Liver (tissue), 8 donors: ENCODE measurements at regions not wholly inside any gene's neighbourhood (a gene's known extent, or its start where the extent isn't known, plus 50 kb on each side); places are given as distances from the start of the nearest gene placed in this dataset.

Experiments used
- DNase-seq: peaks from one replicate; pipeline ENCODE4 v3.0.0-alpha.2; 2017; ENCODE audit warnings: low spot score
- H3K27ac ChIP-seq, 2 donors: one replicate each; pipeline ENCODE4 v1.7.0; 2013; ENCODE audit warnings: inconsistent platforms in 2 of 2, low read length in 2 of 2, control low read depth in 1 of 2, low read depth in 1 of 2, mild to moderate bottlenecking in 1 of 2
- H3K27me3 ChIP-seq, 4 donors: one replicate each; pipeline versions ENCODE4 v1.6.1 to v1.7.0; 2013; ENCODE audit warnings: low read length in 3 of 4, inconsistent platforms in 1 of 4, mild to moderate bottlenecking in 1 of 4, moderate library complexity in 1 of 4; ENCODE audit not compliant: control insufficient read depth in 4 of 4, insufficient read depth in 4 of 4
- H3K36me3 ChIP-seq, 4 donors: one replicate each; pipeline versions ENCODE4 v1.6.1 to v1.7.0; 2013; ENCODE audit warnings: low read length in 3 of 4, mild to moderate bottlenecking in 3 of 4, low read depth in 1 of 4, moderate library complexity in 1 of 4; ENCODE audit not compliant: control insufficient read depth in 4 of 4, insufficient read depth in 3 of 4
- H3K4me1 ChIP-seq, 4 donors: one replicate each; pipeline versions ENCODE4 v1.6.1 to v1.7.0; 2013; ENCODE audit warnings: low read length in 3 of 4, mild to moderate bottlenecking in 3 of 4, moderate library complexity in 1 of 4; ENCODE audit not compliant: control insufficient read depth in 4 of 4, insufficient read depth in 4 of 4
- H3K4me3 ChIP-seq, 3 donors: one replicate each; pipeline versions ENCODE4 v1.6.1 to v1.7.0; 2013; ENCODE audit warnings: low read length in 3 of 3, control low read depth in 1 of 3, low read depth in 1 of 3, mild to moderate bottlenecking in 1 of 3
- H3K9ac ChIP-seq, 2 donors: one replicate each; pipeline ENCODE4 v1.7.0; 2013; ENCODE audit warnings: low read length in 2 of 2, mild to moderate bottlenecking in 2 of 2, moderate library complexity in 2 of 2, control low read depth in 1 of 2, low read depth in 1 of 2
- H3K9me3 ChIP-seq, 4 donors: one replicate each; pipeline versions ENCODE4 v1.6.1 to v1.7.0; 2013; ENCODE audit warnings: low read length in 3 of 4; ENCODE audit not compliant: control insufficient read depth in 4 of 4
- EGR1 ChIP-seq, 2 donors: IDR thresholded peaks; 2 replicates each; pipeline ENCODE4 v1.6.1; 2016 to 2018; ENCODE audit warnings: antibody characterized with exemption in 2 of 2, low read depth in 2 of 2
- FOXA1 ChIP-seq: IDR thresholded peaks from 2 replicates; pipeline ENCODE4 v1.6.1; 2016; ENCODE audit warnings: antibody characterized with exemption
- FOXA2 ChIP-seq: IDR thresholded peaks from 2 replicates; pipeline ENCODE4 v1.6.1; 2016; ENCODE audit warnings: antibody characterized with exemption
- GABPA ChIP-seq, 2 donors: IDR thresholded peaks in 1 of 2; conservative IDR thresholded peaks in 1 of 2; 2 replicates each; pipeline ENCODE4 v1.6.1; 2016; ENCODE audit warnings: antibody characterized with exemption in 2 of 2, mild to moderate bottlenecking in 1 of 2, moderate library complexity in 1 of 2
- HNF4A ChIP-seq, 2 donors: conservative IDR thresholded peaks; 2 replicates each; pipeline ENCODE4 v1.6.1; 2016; ENCODE audit warnings: antibody characterized with exemption in 2 of 2, mild to moderate bottlenecking in 2 of 2
- HNF4G ChIP-seq: IDR thresholded peaks from 2 replicates; pipeline ENCODE4 v1.6.1; 2016; ENCODE audit warnings: antibody characterized with exemption
- JUND ChIP-seq, 2 donors: IDR thresholded peaks; 2 replicates each; pipeline ENCODE4 v1.6.1; 2016; ENCODE audit warnings: antibody characterized with exemption in 2 of 2
- NR2F2 ChIP-seq: IDR thresholded peaks from 2 replicates; pipeline ENCODE4 v1.6.1; 2016; ENCODE audit warnings: antibody characterized with exemption
- RAD21 ChIP-seq, 2 donors: IDR thresholded peaks; 2 replicates each; pipeline ENCODE4 v1.6.1; 2016; ENCODE audit warnings: antibody characterized with exemption in 2 of 2, mild to moderate bottlenecking in 2 of 2
- SP1 ChIP-seq: IDR thresholded peaks from 2 replicates; pipeline ENCODE4 v1.6.1; 2018; ENCODE audit warnings: antibody characterized with exemption, mild to moderate bottlenecking
- TAF1 ChIP-seq: conservative IDR thresholded peaks from 2 replicates; pipeline ENCODE4 v1.6.1; 2016; ENCODE audit warnings: antibody characterized with exemption, mild to moderate bottlenecking
- YY1 ChIP-seq: IDR thresholded peaks from 2 replicates; pipeline ENCODE4 v1.6.1; 2016; ENCODE audit warnings: antibody characterized with exemption, mild to moderate bottlenecking
- WGBS: extraction: QIAGEN DNeasy Blood & Tissue Kit; methylation state at CpG from one replicate; pipeline ENCODE4 v1.1.7; 2013; 5-methylcytosine and 5-hydroxymethylcytosine counted together
- TF ChIP-seq, protein P1 (sequence below): IDR thresholded peaks from 2 replicates; pipeline ENCODE4 v1.6.1; 2016; ENCODE audit warnings: antibody characterized with exemption
- TF ChIP-seq, protein P2 (sequence below): IDR thresholded peaks from 2 replicates; pipeline ENCODE4 v1.6.1; 2016; ENCODE audit warnings: antibody characterized with exemption, mild to moderate bottlenecking
- TF ChIP-seq, protein P3 (sequence below): fragments of 150-350 bp; IDR thresholded peaks from 2 replicates; pipeline ENCODE4 v1.5.1; 2017; ENCODE audit warnings: improper control_type of control experiment, low read depth, low read length; ENCODE audit not compliant: missing input control
- TF ChIP-seq, protein P4 (sequence below): IDR thresholded peaks from 2 replicates; pipeline ENCODE4 v1.6.1; 2016; ENCODE audit warnings: antibody characterized with exemption
- TF ChIP-seq, protein P5 (sequence below): IDR thresholded peaks from 2 replicates; pipeline ENCODE4 v1.6.1; 2016; ENCODE audit warnings: antibody characterized with exemption
- donor health status: healthy.
- donor health status: healthy.
- donor health status: healthy.
- donor health status: healthy.
- donor health status: healthy.

DNA sequence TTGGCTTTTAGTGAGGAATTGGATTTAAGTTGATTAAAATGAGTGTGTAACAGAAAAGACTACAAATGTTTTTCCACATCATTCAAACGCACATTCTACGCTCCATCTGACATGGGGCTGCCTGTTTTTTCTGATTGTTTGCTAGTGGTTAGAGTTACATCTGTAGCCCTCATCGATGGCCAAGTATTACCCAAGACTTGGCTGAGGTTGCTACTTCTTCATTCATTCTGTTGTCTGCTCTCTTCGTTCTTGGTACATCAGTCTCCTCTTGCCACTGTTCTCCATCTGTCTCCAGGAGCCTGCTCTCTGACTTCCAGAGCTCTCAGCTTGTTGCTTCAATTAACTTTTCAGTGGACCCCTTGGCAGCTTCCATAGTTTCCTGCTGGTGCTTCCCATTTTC is 1844.6 kb upstream of the TENM3 start:
- WGBS = 72% methylated on average over 4 of the region's 4 CpGs
- H3K9ac ChIP-seq = no peak overlapping the region
- DNase-seq = no peak
- H3K4me1 ChIP-seq = no peaks in the 10 kb centered on the region
- H3K36me3 ChIP-seq = no peaks in the 10 kb centered on the region
- no peak for TF ChIP-seq SP1
- TF ChIP-seq, protein P1, sequence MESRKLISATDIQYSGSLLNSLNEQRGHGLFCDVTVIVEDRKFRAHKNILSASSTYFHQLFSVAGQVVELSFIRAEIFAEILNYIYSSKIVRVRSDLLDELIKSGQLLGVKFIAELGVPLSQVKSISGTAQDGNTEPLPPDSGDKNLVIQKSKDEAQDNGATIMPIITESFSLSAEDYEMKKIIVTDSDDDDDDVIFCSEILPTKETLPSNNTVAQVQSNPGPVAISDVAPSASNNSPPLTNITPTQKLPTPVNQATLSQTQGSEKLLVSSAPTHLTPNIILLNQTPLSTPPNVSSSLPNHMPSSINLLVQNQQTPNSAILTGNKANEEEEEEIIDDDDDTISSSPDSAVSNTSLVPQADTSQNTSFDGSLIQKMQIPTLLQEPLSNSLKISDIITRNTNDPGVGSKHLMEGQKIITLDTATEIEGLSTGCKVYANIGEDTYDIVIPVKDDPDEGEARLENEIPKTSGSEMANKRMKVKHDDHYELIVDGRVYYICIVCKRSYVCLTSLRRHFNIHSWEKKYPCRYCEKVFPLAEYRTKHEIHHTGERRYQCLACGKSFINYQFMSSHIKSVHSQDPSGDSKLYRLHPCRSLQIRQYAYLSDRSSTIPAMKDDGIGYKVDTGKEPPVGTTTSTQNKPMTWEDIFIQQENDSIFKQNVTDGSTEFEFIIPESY = no peak
- TF ChIP-seq FOXA1 = no peak
- no peak for TF ChIP-seq GABPA (IDR thresholded peaks at IDR 0.05 in 1 of 2, conservative IDR thresholded peaks at IDR 0.05 in 1 of 2)
- TF ChIP-seq FOXA2 = no peak
- TF ChIP-seq, protein P2, sequence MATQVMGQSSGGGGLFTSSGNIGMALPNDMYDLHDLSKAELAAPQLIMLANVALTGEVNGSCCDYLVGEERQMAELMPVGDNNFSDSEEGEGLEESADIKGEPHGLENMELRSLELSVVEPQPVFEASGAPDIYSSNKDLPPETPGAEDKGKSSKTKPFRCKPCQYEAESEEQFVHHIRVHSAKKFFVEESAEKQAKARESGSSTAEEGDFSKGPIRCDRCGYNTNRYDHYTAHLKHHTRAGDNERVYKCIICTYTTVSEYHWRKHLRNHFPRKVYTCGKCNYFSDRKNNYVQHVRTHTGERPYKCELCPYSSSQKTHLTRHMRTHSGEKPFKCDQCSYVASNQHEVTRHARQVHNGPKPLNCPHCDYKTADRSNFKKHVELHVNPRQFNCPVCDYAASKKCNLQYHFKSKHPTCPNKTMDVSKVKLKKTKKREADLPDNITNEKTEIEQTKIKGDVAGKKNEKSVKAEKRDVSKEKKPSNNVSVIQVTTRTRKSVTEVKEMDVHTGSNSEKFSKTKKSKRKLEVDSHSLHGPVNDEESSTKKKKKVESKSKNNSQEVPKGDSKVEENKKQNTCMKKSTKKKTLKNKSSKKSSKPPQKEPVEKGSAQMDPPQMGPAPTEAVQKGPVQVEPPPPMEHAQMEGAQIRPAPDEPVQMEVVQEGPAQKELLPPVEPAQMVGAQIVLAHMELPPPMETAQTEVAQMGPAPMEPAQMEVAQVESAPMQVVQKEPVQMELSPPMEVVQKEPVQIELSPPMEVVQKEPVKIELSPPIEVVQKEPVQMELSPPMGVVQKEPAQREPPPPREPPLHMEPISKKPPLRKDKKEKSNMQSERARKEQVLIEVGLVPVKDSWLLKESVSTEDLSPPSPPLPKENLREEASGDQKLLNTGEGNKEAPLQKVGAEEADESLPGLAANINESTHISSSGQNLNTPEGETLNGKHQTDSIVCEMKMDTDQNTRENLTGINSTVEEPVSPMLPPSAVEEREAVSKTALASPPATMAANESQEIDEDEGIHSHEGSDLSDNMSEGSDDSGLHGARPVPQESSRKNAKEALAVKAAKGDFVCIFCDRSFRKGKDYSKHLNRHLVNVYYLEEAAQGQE = no peak
- TF ChIP-seq HNF4A (conservative IDR thresholded peaks at IDR 0.05) = no peak
- no peak for TF ChIP-seq EGR1 (IDR thresholded peaks at IDR 0.05; ENCODE audit: low read depth in 2 of 2)
- TF ChIP-seq NR2F2 = no peak
- TF ChIP-seq, protein P3, sequence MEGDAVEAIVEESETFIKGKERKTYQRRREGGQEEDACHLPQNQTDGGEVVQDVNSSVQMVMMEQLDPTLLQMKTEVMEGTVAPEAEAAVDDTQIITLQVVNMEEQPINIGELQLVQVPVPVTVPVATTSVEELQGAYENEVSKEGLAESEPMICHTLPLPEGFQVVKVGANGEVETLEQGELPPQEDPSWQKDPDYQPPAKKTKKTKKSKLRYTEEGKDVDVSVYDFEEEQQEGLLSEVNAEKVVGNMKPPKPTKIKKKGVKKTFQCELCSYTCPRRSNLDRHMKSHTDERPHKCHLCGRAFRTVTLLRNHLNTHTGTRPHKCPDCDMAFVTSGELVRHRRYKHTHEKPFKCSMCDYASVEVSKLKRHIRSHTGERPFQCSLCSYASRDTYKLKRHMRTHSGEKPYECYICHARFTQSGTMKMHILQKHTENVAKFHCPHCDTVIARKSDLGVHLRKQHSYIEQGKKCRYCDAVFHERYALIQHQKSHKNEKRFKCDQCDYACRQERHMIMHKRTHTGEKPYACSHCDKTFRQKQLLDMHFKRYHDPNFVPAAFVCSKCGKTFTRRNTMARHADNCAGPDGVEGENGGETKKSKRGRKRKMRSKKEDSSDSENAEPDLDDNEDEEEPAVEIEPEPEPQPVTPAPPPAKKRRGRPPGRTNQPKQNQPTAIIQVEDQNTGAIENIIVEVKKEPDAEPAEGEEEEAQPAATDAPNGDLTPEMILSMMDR = no peak
- TF ChIP-seq HNF4G = no peak
- no peak for TF ChIP-seq YY1
- TF ChIP-seq, protein P4, sequence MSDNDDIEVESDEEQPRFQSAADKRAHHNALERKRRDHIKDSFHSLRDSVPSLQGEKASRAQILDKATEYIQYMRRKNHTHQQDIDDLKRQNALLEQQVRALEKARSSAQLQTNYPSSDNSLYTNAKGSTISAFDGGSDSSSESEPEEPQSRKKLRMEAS = no peak
- TF ChIP-seq, protein P5, sequence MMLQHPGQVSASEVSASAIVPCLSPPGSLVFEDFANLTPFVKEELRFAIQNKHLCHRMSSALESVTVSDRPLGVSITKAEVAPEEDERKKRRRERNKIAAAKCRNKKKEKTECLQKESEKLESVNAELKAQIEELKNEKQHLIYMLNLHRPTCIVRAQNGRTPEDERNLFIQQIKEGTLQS = no peak
- no peak for TF ChIP-seq RAD21 (IDR thresholded peaks at IDR 0.05)
- H3K9me3 ChIP-seq = no peaks in the 10 kb centered on the region
- no peak overlapping the region for H3K4me3 ChIP-seq
- no peak overlapping the region for H3K27ac ChIP-seq
- H3K27me3 ChIP-seq = no peaks in the 10 kb centered on the region

DNA sequence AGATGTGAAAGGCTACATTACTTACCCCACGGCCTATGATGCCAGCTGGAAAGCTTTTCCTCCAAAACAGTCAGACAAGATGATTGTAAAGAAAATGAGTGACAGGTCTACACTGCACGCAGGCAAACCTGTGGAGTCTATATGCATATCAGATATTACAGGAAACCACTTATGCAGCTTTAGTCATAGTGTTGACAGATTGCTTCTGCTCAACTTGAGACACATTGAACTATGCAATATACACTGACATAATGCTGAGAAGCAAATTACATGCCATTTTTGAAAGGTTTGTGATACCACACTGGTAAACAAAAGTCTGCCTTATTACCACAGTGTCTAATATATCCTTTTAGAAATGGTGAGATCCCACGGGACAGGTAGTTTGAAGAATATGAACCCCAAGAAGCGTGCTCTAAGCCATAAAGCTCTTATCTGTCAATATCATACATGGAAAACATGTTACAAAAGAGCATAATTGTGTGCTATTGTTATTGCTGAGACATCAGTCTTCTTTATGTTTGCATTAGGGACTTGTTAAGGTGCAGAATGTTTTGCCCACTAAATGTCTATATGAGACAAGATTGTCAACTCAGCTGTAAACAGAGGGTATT is 1835.8 kb upstream of the TENM3 start:
- DNase-seq = no peak
- no peak for TF ChIP-seq FOXA1
- TF ChIP-seq JUND (IDR thresholded peaks at IDR 0.05) = no peak
- TF ChIP-seq, protein P2 = no peak
- no peak for TF ChIP-seq SP1
- TF ChIP-seq, protein P5 = no peak
- TF ChIP-seq, protein P3 = no peak
- no peak for TF ChIP-seq HNF4A (conservative IDR thresholded peaks at IDR 0.05)
- no peak for TF ChIP-seq FOXA2
- no peak for TF ChIP-seq HNF4G
- no peak for TF ChIP-seq TAF1
- 66% methylated on average over 4 of the region's 4 CpGs for WGBS
- Histone ChIP-seq H3K9me3 (no peaks in the 10 kb centered on the region), H3K36me3 (no peaks in the 10 kb centered on the region), H3K4me3 (no peak overlapping the region), H3K27ac (no peak overlapping the region), H3K27me3 (no peaks in the 10 kb centered on the region), H3K9ac (no peak overlapping the region), H3K4me1 (no peaks in the 10 kb centered on the region)
